T-cell (primary cell): ENCODE measurements at regions not wholly inside any gene's neighbourhood (a gene's known extent, or its start where the extent isn't known, plus 50 kb on each side); places are given as distances from the start of the nearest gene placed in this dataset.
A peak's percentile ranks its signal among the peaks of the same experiment; 100 is the strongest.
"Not testable (repeated sequence)": the region's sequence is repeated elsewhere in the genome, so short reads cannot be mapped to it uniquely, and the experiment has no call there.

Experiments
- ATAC-seq, 4 experiments: fragments of 200-7000 bp in 3 of 4; fragments of 150-1000 bp in 1 of 4; cut with Tn5 transposase; replicated peaks in 1 of 4; 1 replicate in 3 of 4; 2 replicates in 1 of 4; pipeline ENCODE4 v1.10.0; 2021; ENCODE audit warnings: moderate library complexity in 3 of 4, mild to moderate bottlenecking in 2 of 4, moderate number of reproducible peaks in 1 of 4
- CTCF ChIA-PET, 2 donors: fragments of 300-600 bp; sonication (Branson Sonifier 250); formaldehyde crosslinking; loops; one replicate each; lab custom pipeline; 2022; ENCODE audit warnings: antibody characterized with exemption in 2 of 2; lab: Charles Lee
- POLR2A ChIA-PET, 2 donors: fragments of 300-600 bp; sonication (Branson Sonifier 250); formaldehyde crosslinking; loops; one replicate each; lab custom pipeline; 2022; ENCODE audit warnings: antibody characterized with exemption in 2 of 2; lab: Charles Lee
- DNase-seq, 35 experiments: peaks; one replicate each; pipeline versions ENCODE4 v3.0.0 to v3.0.0-alpha.2; 2013 to 2023
- H3K27ac ChIP-seq: one replicate; pipeline ENCODE4 v1.5.1; 2013; ENCODE audit warnings: low read length
- H3K27me3 ChIP-seq, 2 experiments: replicated peaks in 1 of 2; 1 replicate in 1 of 2; 2 replicates in 1 of 2; pipeline versions ENCODE4 v1.6.1 to v1.7.0; 2013; ENCODE audit warnings: low read length in 1 of 2, mixed read lengths in 1 of 2; ENCODE audit not compliant: control insufficient read depth in 2 of 2, insufficient read depth in 2 of 2; ENCODE audit errors: extremely low read depth in 1 of 2
- H3K36me3 ChIP-seq, 2 donors: 1 replicate in 1 of 2; 2 replicates in 1 of 2; pipeline versions ENCODE4 v1.6.1 to v1.7.0; 2013; ENCODE audit warnings: low read length in 1 of 2; ENCODE audit not compliant: control insufficient read depth in 2 of 2, insufficient read depth in 1 of 2; ENCODE audit errors: extremely low read depth in 1 of 2
- H3K4me1 ChIP-seq, 2 experiments: 1 replicate in 1 of 2; 2 replicates in 1 of 2; pipeline versions ENCODE4 v1.6.1 to v1.7.0; 2013; ENCODE audit warnings: low read length in 2 of 2, mixed read lengths in 1 of 2; ENCODE audit not compliant: insufficient read depth in 2 of 2, control insufficient read depth in 1 of 2; ENCODE audit errors: extremely low read depth in 1 of 2
- H3K4me3 ChIP-seq, 2 donors: 1 replicate in 1 of 2; 2 replicates in 1 of 2; pipeline versions ENCODE4 v1.5.1 to v1.7.0; 2013; ENCODE audit warnings: mild to moderate bottlenecking in 2 of 2, low read length in 1 of 2, moderate library complexity in 1 of 2; ENCODE audit not compliant: control insufficient read depth in 1 of 2; ENCODE audit errors: extremely low read depth in 1 of 2
- H3K9me3 ChIP-seq: 2 replicates; pipeline ENCODE4 v1.7.0; 2013
- H3K27ac Mint-ChIP-seq, 2 donors: one replicate each; pipeline ENCODE4 v1.8.0; 2020 to 2021; ENCODE audit warnings: mild to moderate bottlenecking in 2 of 2, mixed read lengths in 2 of 2
- H3K27me3 Mint-ChIP-seq, 2 donors: one replicate each; pipeline ENCODE4 v1.8.0; 2021 to 2022; ENCODE audit warnings: mixed read lengths in 2 of 2
- H3K36me3 Mint-ChIP-seq: one replicate; pipeline ENCODE4 v1.8.0; 2021; ENCODE audit warnings: mixed read lengths
- H3K4me1 Mint-ChIP-seq, 3 donors: one replicate each; pipeline ENCODE4 v1.8.0; 2020 to 2022; ENCODE audit warnings: mixed read lengths in 3 of 3, mild to moderate bottlenecking in 1 of 3
- H3K4me3 Mint-ChIP-seq, 3 donors: one replicate each; pipeline ENCODE4 v1.8.0; 2020 to 2022; ENCODE audit warnings: mild to moderate bottlenecking in 3 of 3, mixed read lengths in 3 of 3, moderate library complexity in 3 of 3
- H3K9me3 Mint-ChIP-seq, 3 donors: one replicate each; pipeline ENCODE4 v1.8.0; 2020 to 2022; ENCODE audit warnings: mixed read lengths in 3 of 3
- WGBS: methylation state at CpG from one replicate; pipeline ENCODE4 v1.1.5; 2013; ENCODE audit warnings: missing lambda C conversion rate; ENCODE audit not compliant: insufficient coverage; 5-methylcytosine and 5-hydroxymethylcytosine counted together

DNA sequence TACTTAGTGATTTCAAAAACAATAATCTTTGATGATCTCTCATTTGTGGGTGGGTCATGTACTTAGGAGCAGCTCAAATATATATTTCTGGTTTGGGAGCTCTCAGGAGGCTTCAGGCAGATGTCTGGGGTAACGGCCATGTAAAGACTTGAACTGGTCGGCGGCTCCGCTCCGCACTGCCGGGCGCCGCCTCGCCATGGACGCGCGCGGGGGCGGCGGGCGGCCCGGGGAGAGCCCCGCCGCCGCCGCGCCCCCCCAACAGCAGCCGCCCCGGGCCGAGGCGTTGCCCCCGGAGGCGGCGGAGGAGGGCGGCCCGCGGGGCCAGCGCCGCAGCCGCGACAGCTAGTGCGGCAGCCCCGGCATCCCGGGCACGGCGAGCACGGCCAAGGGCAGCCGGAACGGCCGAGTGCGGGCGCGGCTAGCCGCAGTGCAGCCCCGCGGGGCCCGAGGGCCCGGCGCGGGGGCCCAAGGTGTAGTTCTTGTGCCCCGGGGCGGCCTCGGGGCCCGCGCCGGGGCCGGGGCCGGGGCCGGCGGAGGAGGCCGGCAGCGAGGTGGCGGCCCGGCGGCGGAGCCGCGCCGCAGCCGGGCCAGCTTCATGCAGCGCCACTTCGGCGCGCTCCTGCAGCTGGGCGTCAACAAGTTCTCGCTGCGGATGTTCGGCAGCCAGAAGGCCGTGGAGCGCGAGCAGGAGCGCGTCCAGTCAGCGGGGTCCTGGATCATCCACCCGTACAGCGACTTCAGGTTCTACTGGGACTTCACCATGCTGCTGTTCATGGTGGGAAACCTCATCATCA lies 88.1 kb downstream of the GOLGA8T start:
- H3K9me3 ChIP-seq, H3K9me3 Mint-ChIP-seq, H3K4me3 Mint-ChIP-seq, H3K36me3 Mint-ChIP-seq, H3K4me3 ChIP-seq, H3K4me1 ChIP-seq, H3K27ac Mint-ChIP-seq, H3K4me1 Mint-ChIP-seq, H3K27ac ChIP-seq, DNase-seq, CTCF ChIA-PET, H3K27me3 ChIP-seq, POLR2A ChIA-PET, H3K36me3 ChIP-seq, H3K27me3 Mint-ChIP-seq: not testable (repeated sequence)
- WGBS: no CpG with 5 or more reads among the region's 91 CpGs
- peak; percentile 48 to 53 (median 50) for ATAC-seq

DNA sequence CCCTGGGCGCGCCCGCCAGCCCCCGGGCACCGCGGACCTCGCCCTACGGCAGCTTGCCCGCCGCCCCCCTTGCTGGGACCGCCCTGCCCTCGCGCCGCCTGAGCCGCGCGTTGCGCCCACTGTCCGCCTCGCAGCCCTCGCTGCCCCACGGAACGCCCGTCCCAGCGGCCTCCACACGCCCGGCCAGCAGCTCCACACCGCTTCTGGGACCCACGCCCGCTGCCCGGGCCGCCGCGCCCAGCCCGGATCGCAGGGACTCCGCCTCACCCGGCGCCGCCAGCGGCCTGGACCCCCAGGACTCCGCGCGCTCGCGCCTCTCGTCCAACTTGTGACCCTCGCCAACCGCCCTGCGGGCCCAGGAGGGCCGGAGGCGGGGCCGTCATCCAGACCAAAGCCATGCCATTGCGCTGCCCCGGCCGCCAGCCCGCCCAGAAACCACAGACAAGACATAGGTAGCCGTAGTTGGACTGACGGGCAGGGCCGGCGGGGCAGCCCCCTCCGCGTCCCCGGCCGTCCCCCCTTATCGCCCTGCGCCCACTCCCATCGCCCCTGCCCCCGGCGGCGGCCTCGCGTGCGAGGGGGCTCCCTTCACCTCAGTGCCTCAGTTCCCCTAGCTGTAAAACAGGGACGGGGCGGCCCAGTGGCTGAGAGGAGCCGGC lies 90.5 kb downstream of the GOLGA8T start:
- WGBS: no CpG with 5 or more reads among the region's 77 CpGs
- H3K4me3 ChIP-seq, H3K27me3 ChIP-seq, H3K4me1 ChIP-seq, H3K9me3 ChIP-seq, CTCF ChIA-PET, H3K36me3 ChIP-seq, H3K36me3 Mint-ChIP-seq, H3K4me3 Mint-ChIP-seq, H3K9me3 Mint-ChIP-seq, H3K27ac ChIP-seq, POLR2A ChIA-PET, H3K4me1 Mint-ChIP-seq, ATAC-seq, DNase-seq, H3K27me3 Mint-ChIP-seq, H3K27ac Mint-ChIP-seq: not testable (repeated sequence)

DNA sequence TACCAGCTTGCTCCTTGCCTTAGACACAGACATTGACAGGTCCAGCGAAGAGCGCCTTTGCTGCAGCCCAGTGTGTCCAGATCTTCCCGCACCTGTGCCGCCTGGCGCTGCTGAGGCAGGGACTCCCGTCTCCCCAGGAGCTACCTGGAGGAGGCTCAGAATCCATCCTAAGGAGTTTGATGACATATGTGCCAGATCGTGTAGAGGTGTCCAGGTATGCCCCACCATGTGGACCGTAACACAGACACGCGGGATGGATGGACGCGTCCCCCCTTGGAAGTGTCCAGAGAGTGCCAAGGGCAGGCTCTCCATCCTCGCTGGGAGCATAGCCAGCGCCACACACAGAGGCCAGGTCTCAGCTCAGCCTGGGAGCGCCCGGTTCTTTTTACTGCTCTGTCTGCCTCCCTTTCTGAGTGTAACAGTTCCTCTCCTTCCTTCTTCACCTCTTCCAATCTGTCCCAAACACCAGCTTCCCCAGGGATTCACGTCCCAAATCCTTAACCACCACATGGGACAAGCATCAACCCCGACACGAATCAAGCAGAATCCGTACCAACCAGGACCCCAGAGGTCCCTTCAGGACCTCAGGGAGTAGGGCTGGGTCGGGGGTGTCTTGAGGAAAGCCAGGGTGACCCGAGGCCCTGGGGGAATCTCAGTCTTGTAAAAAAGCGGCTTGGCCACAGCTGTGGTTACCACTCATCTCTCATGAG lies 126.7 kb downstream of the GOLGA8T start:
- H3K4me1 ChIP-seq, H3K4me3 ChIP-seq, H3K36me3 Mint-ChIP-seq, POLR2A ChIA-PET, H3K27me3 ChIP-seq, H3K4me1 Mint-ChIP-seq, ATAC-seq, CTCF ChIA-PET, H3K4me3 Mint-ChIP-seq, H3K9me3 ChIP-seq, H3K27ac ChIP-seq, H3K9me3 Mint-ChIP-seq, H3K36me3 ChIP-seq, H3K27me3 Mint-ChIP-seq, H3K27ac Mint-ChIP-seq: not testable (repeated sequence)
- DNase-seq: peak in 1 of 35 experiments; percentile 0
- WGBS: no CpG with 5 or more reads among the region's 23 CpGs

DNA sequence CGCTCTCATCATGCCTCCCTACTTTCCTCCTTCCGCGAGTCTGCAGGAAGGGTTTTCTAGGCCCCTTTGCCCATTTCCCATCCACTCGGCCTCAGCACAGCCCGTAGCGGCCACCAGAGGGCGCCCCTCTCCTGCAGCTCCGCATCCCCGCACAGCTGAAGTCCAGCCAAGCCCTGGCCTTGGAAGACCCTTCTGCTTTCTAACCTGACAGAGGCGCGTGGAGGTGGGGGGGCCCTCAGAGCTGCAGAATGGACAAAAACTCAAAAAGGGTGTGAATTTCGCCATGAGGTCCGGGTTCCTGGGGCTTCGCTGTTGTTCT lies 127.2 kb downstream of the GOLGA8T start:
- H3K36me3 Mint-ChIP-seq, H3K9me3 Mint-ChIP-seq, H3K4me1 ChIP-seq, H3K27ac ChIP-seq, H3K27me3 Mint-ChIP-seq, H3K27me3 ChIP-seq, CTCF ChIA-PET, H3K4me1 Mint-ChIP-seq, POLR2A ChIA-PET, H3K9me3 ChIP-seq, H3K4me3 Mint-ChIP-seq, DNase-seq, H3K4me3 ChIP-seq, H3K36me3 ChIP-seq, H3K27ac Mint-ChIP-seq: not testable (repeated sequence)
- no CpG with 5 or more reads among the region's 14 CpGs for WGBS
- peak; percentile 55 to 77 (median 62) for ATAC-seq

DNA sequence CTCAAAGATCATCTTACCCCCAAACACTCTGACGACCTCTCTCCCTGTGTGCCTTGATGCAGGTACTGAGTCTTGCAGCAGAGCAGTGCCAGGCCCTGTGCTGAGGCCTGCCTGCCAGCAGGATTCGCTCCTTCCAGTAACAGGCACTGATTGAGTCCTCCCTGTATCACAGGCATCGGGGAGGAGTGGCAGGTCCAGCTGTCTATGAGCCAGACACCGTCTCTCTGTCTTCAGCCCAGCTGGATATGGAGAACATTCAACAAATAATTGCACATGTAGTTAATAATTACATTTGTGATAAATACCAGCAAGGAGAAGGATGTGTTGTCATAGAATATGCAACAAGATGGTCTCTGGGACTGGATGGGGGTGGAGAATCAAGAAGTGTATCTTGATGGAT lies 129.1 kb downstream of the GOLGA8T start:
- H3K27me3 ChIP-seq, H3K4me1 Mint-ChIP-seq, H3K4me1 ChIP-seq, H3K9me3 Mint-ChIP-seq, CTCF ChIA-PET, H3K27ac ChIP-seq, H3K4me3 ChIP-seq, POLR2A ChIA-PET, DNase-seq, H3K36me3 Mint-ChIP-seq, H3K4me3 Mint-ChIP-seq, H3K27me3 Mint-ChIP-seq, H3K9me3 ChIP-seq, ATAC-seq, H3K27ac Mint-ChIP-seq, H3K36me3 ChIP-seq: not testable (repeated sequence)
- no CpG with 5 or more reads among the region's 4 CpGs for WGBS

DNA sequence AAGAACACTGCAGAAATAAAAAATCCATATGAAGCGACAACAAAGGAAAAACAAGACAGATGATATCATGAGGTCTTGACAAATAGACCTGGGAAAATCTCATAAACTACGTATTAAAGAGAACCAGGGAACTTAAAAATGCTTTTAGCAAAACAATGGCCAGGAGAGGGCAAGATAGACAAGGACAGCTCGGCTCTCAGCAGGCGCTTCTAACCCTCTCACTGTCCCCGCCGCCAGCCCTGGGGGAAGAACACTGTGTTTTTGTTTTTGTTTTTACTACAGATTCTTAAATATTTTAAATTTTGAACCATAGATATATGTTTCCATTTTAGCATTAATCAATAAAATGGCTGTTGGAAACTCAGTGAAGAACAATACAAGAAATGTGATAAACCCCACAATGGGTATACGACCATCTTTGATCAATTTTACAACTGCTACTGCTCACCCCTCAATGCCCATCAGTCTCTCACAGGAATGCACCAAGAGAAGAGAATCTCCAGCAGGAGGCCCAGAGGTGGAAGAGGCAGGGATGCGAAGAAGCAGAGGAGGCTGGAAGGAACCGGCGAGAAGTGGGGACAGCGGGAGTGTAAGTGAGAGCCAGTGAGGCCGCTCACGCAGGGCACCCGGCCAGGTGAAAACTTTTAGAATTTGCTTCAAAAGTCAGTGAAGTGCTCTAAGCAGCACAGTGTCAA lies 98.0 kb downstream of the CHRFAM7A start:
- H3K9me3 Mint-ChIP-seq, H3K36me3 ChIP-seq, CTCF ChIA-PET, H3K4me1 ChIP-seq, H3K4me3 Mint-ChIP-seq, DNase-seq, H3K36me3 Mint-ChIP-seq, POLR2A ChIA-PET, H3K4me3 ChIP-seq, H3K27me3 Mint-ChIP-seq, H3K4me1 Mint-ChIP-seq, ATAC-seq, H3K27me3 ChIP-seq, H3K9me3 ChIP-seq, H3K27ac ChIP-seq, H3K27ac Mint-ChIP-seq: not testable (repeated sequence)
- WGBS: no CpG with 5 or more reads among the region's 14 CpGs
